Stromal cell of bone marrow (primary cell): ENCODE measurements at regions not wholly inside any gene's neighbourhood (a gene's known extent, or its start where the extent isn't known, plus 50 kb on each side); places are given as distances from the start of the nearest gene placed in this dataset.
"Not testable (repeated sequence)": the region's sequence is repeated elsewhere in the genome, so short reads cannot be mapped to it uniquely, and the experiment has no call there.

Source experiments
- DNase-seq: peaks from one replicate; pipeline ENCODE4 v3.0.0-alpha.2; 2012; ENCODE audit warnings: low read depth

GRCh38 chr6:153984811-153985210 is 54.2 kb upstream of the OPRM1 start:
- no peak for DNase-seq

- DNase-seq, result no peak
Measured at GRCh38 chr6:153980171-153980570, 58.9 kb upstream of the OPRM1 start.

- DNase-seq, result not testable (repeated sequence)
Measured at GRCh38 chr6:153978911-153979548, 60.0 kb upstream of the OPRM1 start.

GRCh38 chr6:153976921-153977693 is 61.9 kb upstream of the OPRM1 start:
- peak; percentile 31 for DNase-seq

- no peak for DNase-seq
Measured at GRCh38 chr6:153966001-153966400, 73.0 kb upstream of the OPRM1 start.

GRCh38 chr6:153963352-153963751 is 75.7 kb upstream of the OPRM1 start:
- DNase-seq, result no peak

- no peak for DNase-seq
Measured at GRCh38 chr6:153962555-153962954, 76.5 kb upstream of the OPRM1 start.

GRCh38 chr6:153960741-153961140 is 78.3 kb upstream of the OPRM1 start:
- no peak for DNase-seq

- DNase-seq, result no peak
Measured at GRCh38 chr6:153960281-153960680, 78.8 kb upstream of the OPRM1 start.

- DNase-seq, result no peak
Measured at GRCh38 chr6:153959276-153959675, 79.8 kb upstream of the OPRM1 start.

- no peak for DNase-seq
Measured at GRCh38 chr6:153958860-153959259, 80.2 kb upstream of the OPRM1 start.

- no peak for DNase-seq
Measured at GRCh38 chr6:153957394-153957793, 81.6 kb upstream of the OPRM1 start.

- no peak for DNase-seq
Measured at GRCh38 chr6:153956808-153957207, 82.2 kb upstream of the OPRM1 start.

GRCh38 chr6:153949616-153950015 is 89.4 kb upstream of the OPRM1 start:
- DNase-seq, result no peak

- DNase-seq, result no peak
Measured at GRCh38 chr6:153947808-153948447, 91.1 kb upstream of the OPRM1 start.

GRCh38 chr6:153944201-153944600 is 94.8 kb upstream of the OPRM1 start:
- no peak for DNase-seq

GRCh38 chr6:153942361-153942760 is 96.7 kb upstream of the OPRM1 start:
- DNase-seq, result no peak

GRCh38 chr6:153941768-153942167 is 97.3 kb upstream of the OPRM1 start:
- DNase-seq, result no peak

- DNase-seq, result no peak
Measured at GRCh38 chr6:153938876-153939275, 100.2 kb upstream of the OPRM1 start.

GRCh38 chr6:153931431-153931830 is 107.6 kb upstream of the OPRM1 start:
- no peak for DNase-seq

GRCh38 chr6:153927867-153928266 is 111.2 kb upstream of the OPRM1 start:
- no peak for DNase-seq

GRCh38 chr6:153898360-153899059 is 140.5 kb upstream of the OPRM1 start:
- no peak for DNase-seq

- DNase-seq, result no peak
Measured at GRCh38 chr6:153882411-153882810, 156.6 kb upstream of the OPRM1 start.
